Neuronal stem cell (in vitro differentiated cells): ENCODE measurements at regions not wholly inside any gene's neighbourhood (a gene's known extent, or its start where the extent isn't known, plus 50 kb on each side); places are given as distances from the start of the nearest gene placed in this dataset.

ENCODE experiments used
- DNase-seq: peaks from one replicate; pipeline ENCODE4 v3.0.0-alpha.2; 2013; ENCODE audit warnings: low spot score
- H2AFZ ChIP-seq: one replicate; pipeline ENCODE4 v1.6.1; 2013; ENCODE audit warnings: mild to moderate bottlenecking, low read length, inconsistent platforms
- H2AK5ac ChIP-seq: 2 replicates; pipeline ENCODE4 v1.6.1; 2013; ENCODE audit warnings: low read depth, mild to moderate bottlenecking, inconsistent platforms, low read length, moderate library complexity, mixed read lengths
- H2BK120ac ChIP-seq: 2 replicates; pipeline ENCODE4 v1.6.1; 2013; ENCODE audit warnings: low read depth, mild to moderate bottlenecking, inconsistent platforms, low read length, moderate library complexity, mixed read lengths
- H2BK12ac ChIP-seq: one replicate; pipeline ENCODE4 v1.6.1; 2013; ENCODE audit warnings: low read length, inconsistent platforms
- H2BK15ac ChIP-seq: 2 replicates; pipeline ENCODE4 v1.6.1; 2013; ENCODE audit warnings: mild to moderate bottlenecking, low read length, inconsistent platforms, mixed read lengths
- H2BK5ac ChIP-seq: one replicate; pipeline ENCODE4 v1.6.1; 2013; ENCODE audit warnings: inconsistent platforms, mild to moderate bottlenecking, low read length, moderate library complexity
- H3K14ac ChIP-seq: one replicate; pipeline ENCODE4 v1.6.1; 2013; ENCODE audit warnings: low read length, inconsistent platforms
- H3K18ac ChIP-seq: 2 replicates; pipeline ENCODE4 v1.6.1; 2013; ENCODE audit warnings: low read length, inconsistent platforms
- H3K23ac ChIP-seq: 2 replicates; pipeline ENCODE4 v1.6.1; 2013; ENCODE audit warnings: low read depth, mild to moderate bottlenecking, mixed read lengths, low read length, inconsistent platforms; ENCODE audit not compliant: poor library complexity
- H3K27ac ChIP-seq: replicated peaks from 3 replicates; pipeline ENCODE4 v1.5.1; 2013; ENCODE audit warnings: low read length, inconsistent platforms
- H3K27me3 ChIP-seq, 3 experiments: 2 replicates each; pipeline ENCODE4 v1.6.1; 2013; ENCODE audit warnings: low read length in 3 of 3, mild to moderate bottlenecking in 2 of 3, inconsistent platforms in 1 of 3, low read depth in 1 of 3, mixed read lengths in 1 of 3, moderate library complexity in 1 of 3; ENCODE audit not compliant: control insufficient read depth in 3 of 3, insufficient read depth in 3 of 3
- H3K36me3 ChIP-seq, 2 donors: replicated peaks in 1 of 2; 2 replicates each; pipeline ENCODE4 v1.6.1; 2013; ENCODE audit warnings: low read length in 2 of 2; ENCODE audit not compliant: control insufficient read depth in 2 of 2, insufficient read depth in 2 of 2
- H3K4ac ChIP-seq: 2 replicates; pipeline ENCODE4 v1.6.1; 2013; ENCODE audit warnings: inconsistent platforms, mild to moderate bottlenecking, low read length, moderate library complexity
- H3K4me1 ChIP-seq, 2 donors: 1 replicate in 1 of 2; 2 replicates in 1 of 2; pipeline ENCODE4 v1.6.1; 2013; ENCODE audit warnings: low read length in 2 of 2, low read depth in 1 of 2; ENCODE audit not compliant: control insufficient read depth in 2 of 2, insufficient read depth in 1 of 2
- H3K4me2 ChIP-seq: one replicate; pipeline ENCODE4 v1.6.1; 2013; ENCODE audit warnings: mild to moderate bottlenecking, low read length, inconsistent platforms; ENCODE audit not compliant: insufficient read depth, poor library complexity, severe bottlenecking
- H3K4me3 ChIP-seq, 2 donors: 2 replicates each; pipeline ENCODE4 v1.5.1; 2013; ENCODE audit warnings: low read length in 2 of 2, mild to moderate bottlenecking in 2 of 2, inconsistent platforms in 1 of 2, moderate library complexity in 1 of 2
- H3K79me1 ChIP-seq: one replicate; pipeline ENCODE4 v1.6.1; 2013; ENCODE audit warnings: low read depth, mild to moderate bottlenecking, inconsistent platforms, low read length, moderate library complexity
- H3K9ac ChIP-seq: one replicate; pipeline ENCODE4 v1.6.1; 2013; ENCODE audit warnings: mild to moderate bottlenecking, low read depth, low read length, inconsistent platforms; ENCODE audit not compliant: poor library complexity
- H3K9me3 ChIP-seq, 2 donors: replicated peaks in 1 of 2; 2 replicates each; pipeline versions ENCODE3 to v1.6.1; 2013; ENCODE audit warnings: low read length in 2 of 2, mild to moderate bottlenecking in 2 of 2, inconsistent platforms in 1 of 2, low read depth in 1 of 2, mixed read lengths in 1 of 2, moderate library complexity in 1 of 2; ENCODE audit not compliant: control insufficient read depth in 2 of 2, insufficient read depth in 1 of 2
- H4K8ac ChIP-seq: one replicate; pipeline ENCODE4 v1.6.1; 2013; ENCODE audit warnings: low read depth, mild to moderate bottlenecking, inconsistent platforms, low read length, moderate library complexity
- H4K91ac ChIP-seq: one replicate; pipeline ENCODE4 v1.6.1; 2013; ENCODE audit warnings: low read length, low read depth, mild to moderate bottlenecking, inconsistent platforms; ENCODE audit not compliant: poor library complexity
- WGBS, 2 donors: extraction: QIAGEN DNeasy Blood & Tissue Kit; methylation state at CpG; one replicate each; pipeline ENCODE4 v1.1.7; 2013; ENCODE audit warnings: missing lambda C conversion rate in 2 of 2, mixed read lengths in 1 of 2; ENCODE audit not compliant: insufficient read length in 2 of 2, insufficient replicate concordance in 1 of 2; ENCODE audit errors: extremely low coverage in 2 of 2; 5-methylcytosine and 5-hydroxymethylcytosine counted together

DNA sequence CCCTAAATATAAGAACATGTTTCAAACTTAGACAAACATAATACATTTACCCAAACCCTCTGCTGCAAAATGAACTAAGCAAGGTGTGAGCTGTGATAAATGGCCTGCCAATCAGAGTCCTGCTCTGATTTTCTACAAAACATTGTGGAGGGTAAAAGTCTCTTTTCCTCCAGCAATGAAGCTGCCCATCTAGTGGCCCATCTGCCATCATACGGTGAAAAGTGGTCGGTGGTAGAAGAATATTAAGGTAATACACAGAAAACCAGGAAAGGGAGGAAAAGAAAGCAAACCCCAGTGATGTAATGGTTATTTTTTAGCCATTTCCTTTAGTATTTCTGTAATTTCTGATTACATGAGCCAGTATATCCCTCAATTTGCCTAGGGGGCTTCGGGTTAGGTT, 838.1 kb downstream of the TBL1XR1 start:
- no peaks in the 10 kb centered on the region for H3K36me3 ChIP-seq
- H2BK15ac ChIP-seq = no peak overlapping the region
- no peak overlapping the region for H2BK120ac ChIP-seq
- no peaks in the 10 kb centered on the region for H3K4me1 ChIP-seq
- H3K4me2 ChIP-seq = no peak overlapping the region
- no peak overlapping the region for H4K91ac ChIP-seq
- H3K18ac ChIP-seq = no peak overlapping the region
- H2BK12ac ChIP-seq = no peak overlapping the region
- no peaks in the 10 kb centered on the region for H3K9me3 ChIP-seq
- H3K27me3 ChIP-seq = no peaks in the 10 kb centered on the region
- no peak overlapping the region for H3K27ac ChIP-seq
- DNase-seq = no peak
- H2BK5ac ChIP-seq = no peak overlapping the region
- no peak overlapping the region for H3K23ac ChIP-seq
- H3K4ac ChIP-seq = no peak overlapping the region
- H2AFZ ChIP-seq = no peak overlapping the region
- no peak overlapping the region for H3K9ac ChIP-seq
- no CpG with 5 or more reads among the region's 3 CpGs for WGBS, 2 donors
- no peak overlapping the region for H2AK5ac ChIP-seq
- no peak overlapping the region for H3K4me3 ChIP-seq
- H3K79me1 ChIP-seq = no peaks in the 10 kb centered on the region
- H3K14ac ChIP-seq = no peak overlapping the region
- no peak overlapping the region for H4K8ac ChIP-seq

GRCh38 chr3:176357891-176358290, 839.4 kb downstream of the TBL1XR1 start:
- H3K4me2 ChIP-seq = no peak overlapping the region
- no peaks in the 10 kb centered on the region for H3K79me1 ChIP-seq
- H2BK5ac ChIP-seq = no peak overlapping the region
- H2BK120ac ChIP-seq = no peak overlapping the region
- H2BK12ac ChIP-seq = no peak overlapping the region
- H3K4me1 ChIP-seq = no peaks in the 10 kb centered on the region
- H3K9me3 ChIP-seq = no peaks in the 10 kb centered on the region
- H4K8ac ChIP-seq = no peak overlapping the region
- H3K14ac ChIP-seq = no peak overlapping the region
- H3K9ac ChIP-seq = no peak overlapping the region
- no peaks in the 10 kb centered on the region for H3K36me3 ChIP-seq
- H3K18ac ChIP-seq = no peak overlapping the region
- no peak overlapping the region for H3K27ac ChIP-seq
- no peak overlapping the region for H2BK15ac ChIP-seq
- DNase-seq = no peak
- no peak overlapping the region for H3K4ac ChIP-seq
- H3K23ac ChIP-seq = no peak overlapping the region
- no peak overlapping the region for H2AK5ac ChIP-seq
- no peak overlapping the region for H3K4me3 ChIP-seq
- H3K27me3 ChIP-seq = no peaks in the 10 kb centered on the region
- H2AFZ ChIP-seq = no peak overlapping the region
- no peak overlapping the region for H4K91ac ChIP-seq

- no peak overlapping the region for H3K14ac ChIP-seq
- H3K4me1 ChIP-seq = no peaks in the 10 kb centered on the region
- no peaks in the 10 kb centered on the region for H3K9me3 ChIP-seq
- H2BK5ac ChIP-seq = no peak overlapping the region
- no peak for DNase-seq
- no peak overlapping the region for H3K4me3 ChIP-seq
- no peak overlapping the region for H3K4ac ChIP-seq
- no peak overlapping the region for H4K8ac ChIP-seq
- no peak overlapping the region for H2AK5ac ChIP-seq
- H3K36me3 ChIP-seq = no peaks in the 10 kb centered on the region
- no CpG with 5 or more reads among the region's 2 CpGs for WGBS, 2 donors
- no peak overlapping the region for H4K91ac ChIP-seq
- no peak overlapping the region for H3K9ac ChIP-seq
- H3K18ac ChIP-seq = no peak overlapping the region
- no peak overlapping the region for H2BK120ac ChIP-seq
- H2BK12ac ChIP-seq = no peak overlapping the region
- no peak overlapping the region for H3K23ac ChIP-seq
- H3K27ac ChIP-seq = no peak overlapping the region
- H3K4me2 ChIP-seq = no peak overlapping the region
- no peak overlapping the region for H2AFZ ChIP-seq
- H2BK15ac ChIP-seq = no peak overlapping the region
- no peaks in the 10 kb centered on the region for H3K79me1 ChIP-seq
- no peaks in the 10 kb centered on the region for H3K27me3 ChIP-seq
These were observed 842.4 kb downstream of the TBL1XR1 start for GRCh38 chr3:176354843-176355242.

DNA sequence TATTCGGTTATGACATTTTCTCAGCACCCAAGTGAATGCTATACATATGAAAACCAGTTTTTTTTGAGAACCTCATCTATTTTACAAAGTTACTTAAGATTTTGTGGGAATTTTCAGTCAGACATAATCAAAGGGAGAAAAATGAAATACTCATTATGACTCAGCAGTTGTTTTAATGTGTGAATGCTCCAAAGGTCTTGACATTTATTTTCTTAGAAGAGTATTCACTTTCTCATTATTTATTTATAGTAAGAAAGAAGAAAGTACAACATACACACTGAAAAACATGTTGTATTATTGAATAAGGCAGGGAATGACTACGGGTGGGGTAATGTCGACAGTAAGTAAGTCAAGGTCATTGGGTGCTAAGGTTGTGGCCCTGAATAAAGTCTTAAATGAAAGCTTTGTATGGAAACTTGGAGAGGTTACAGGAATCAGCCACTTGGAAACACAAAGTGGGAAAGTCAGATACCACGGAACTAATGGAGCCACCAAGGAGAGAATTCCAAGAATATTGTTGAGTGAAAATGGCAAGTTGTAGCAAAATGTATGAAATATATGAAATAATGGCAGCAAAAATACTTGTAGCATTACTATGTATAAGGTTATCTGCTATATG, 844.5 kb downstream of the TBL1XR1 start:
- H3K4me1 ChIP-seq = no peaks in the 10 kb centered on the region

More for the DNA sequence above, 844.5 kb downstream of the TBL1XR1 start:
- Histone ChIP-seq H2BK5ac (no peak overlapping the region), H3K4me2 (no peak overlapping the region), H2BK15ac (no peak overlapping the region), H3K9me3 (no peaks in the 10 kb centered on the region), H3K4me3 (no peak overlapping the region), H2BK12ac (no peak overlapping the region), H2AFZ (no peak overlapping the region), H4K8ac (no peak overlapping the region), H3K79me1 (no peaks in the 10 kb centered on the region), H3K4ac (no peak overlapping the region), H3K27ac (no peak overlapping the region), H3K18ac (no peak overlapping the region), H4K91ac (no peak overlapping the region), H3K14ac (no peak overlapping the region), H3K23ac (no peak overlapping the region), H3K27me3 (no peaks in the 10 kb centered on the region), H3K9ac (no peak overlapping the region), H2BK120ac (no peak overlapping the region), H3K36me3 (no peaks in the 10 kb centered on the region), H2AK5ac (no peak overlapping the region)
- WGBS, 2 donors = no CpG with 5 or more reads among the region's 4 CpGs
- no peak for DNase-seq
